Neural progenitor cell (in vitro differentiated cells): ENCODE measurements at regions not wholly inside any gene's neighbourhood (a gene's known extent, or its start where the extent isn't known, plus 50 kb on each side); places are given as distances from the start of the nearest gene placed in this dataset.

ENCODE experiments used
- CTCF ChIP-seq: fragments of 200-600 bp; sonication (generic); IDR thresholded peaks from 2 replicates; pipeline ENCODE4 v1.5.1; 2017; ENCODE audit warnings: antibody characterized with exemption, mild to moderate bottlenecking
- EZH2 ChIP-seq: fragments of 200-600 bp; sonication (generic); IDR thresholded peaks from 2 replicates; pipeline ENCODE4 v1.6.1; 2017; ENCODE audit warnings: antibody characterized with exemption, mild to moderate bottlenecking, moderate library complexity
- EZH2phosphoT487 ChIP-seq: fragments of 200-600 bp; sonication (generic); IDR thresholded peaks from 2 replicates; pipeline ENCODE4 v1.6.1; 2017; ENCODE audit warnings: antibody characterized with exemption

- TF ChIP-seq CTCF (no peak), EZH2 (no peak), EZH2phosphoT487 (no peak)
These were observed 285.2 kb upstream of the N4BP1 start for GRCh38 chr16:48895142-48895541.
